Fibroblast of villous mesenchyme (primary cell): ENCODE measurements at regions not wholly inside any gene's neighbourhood (a gene's known extent, or its start where the extent isn't known, plus 50 kb on each side); places are given as distances from the start of the nearest gene placed in this dataset.

ENCODE experiments used
- DNase-seq: peaks from one replicate; pipeline ENCODE4 v3.0.0-alpha.2; 2010; ENCODE audit warnings: low read depth
- H3K4me3 ChIP-seq: 2 replicates; pipeline ENCODE4 v1.5.1; 2011; ENCODE audit warnings: low read depth, mild to moderate bottlenecking, low read length
- CTCF ChIP-seq: IDR thresholded peaks from 2 replicates; pipeline ENCODE4 v1.5.1; 2012; ENCODE audit warnings: low read depth, mild to moderate bottlenecking, low read length; ENCODE audit not compliant: insufficient read depth

DNA sequence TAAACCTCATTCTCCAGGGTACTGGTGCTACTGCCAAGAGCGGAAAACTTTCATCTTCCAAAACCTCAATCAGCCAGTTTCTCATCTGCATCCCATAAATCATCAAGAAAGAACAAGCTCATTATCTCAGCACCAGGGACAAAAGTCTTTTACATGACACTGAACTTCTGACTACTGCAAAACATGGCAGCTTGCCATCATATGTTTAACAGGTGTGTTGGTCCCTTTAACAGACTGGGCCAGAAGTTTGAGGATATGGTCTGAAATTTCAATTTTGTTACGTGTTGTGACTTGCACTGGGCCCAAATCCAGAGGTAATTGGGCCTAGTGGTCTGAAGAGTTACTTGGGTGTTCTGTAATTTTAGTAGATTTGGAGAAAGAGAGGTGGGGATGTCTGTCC lies 305.4 kb upstream of the SEL1L start:
- TF ChIP-seq CTCF = no peak
- DNase-seq = no peak
- H3K4me3 ChIP-seq = no peak overlapping the region

GRCh38 chr14:81841346-81841745 lies 307.7 kb upstream of the SEL1L start:
- DNase-seq = no peak
- TF ChIP-seq CTCF = no peak
- H3K4me3 ChIP-seq = no peak overlapping the region

- no peak for DNase-seq
- TF ChIP-seq CTCF = no peak
- no peak overlapping the region for H3K4me3 ChIP-seq
Measured at GRCh38 chr14:81849714-81850113, 316.1 kb upstream of the SEL1L start.

DNA sequence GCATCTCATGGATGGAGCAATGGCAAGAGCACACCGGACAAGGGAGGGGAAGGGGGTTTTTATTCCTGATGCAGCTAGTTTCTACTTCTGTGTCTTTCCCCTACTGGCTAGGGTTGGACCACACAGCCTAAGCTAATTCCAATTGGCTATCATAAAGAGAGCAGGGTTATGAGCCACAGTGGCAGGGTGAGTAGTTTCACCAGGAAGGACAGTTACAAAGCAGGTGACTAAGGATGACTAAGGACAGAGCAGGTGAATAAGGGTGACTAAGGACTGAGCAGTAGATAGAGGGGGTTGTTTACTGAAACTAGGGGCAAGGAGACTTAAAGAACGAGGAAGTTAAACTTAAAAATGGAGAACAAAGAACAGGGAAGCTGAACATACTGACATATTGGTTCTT lies 321.4 kb upstream of the SEL1L start:
- H3K4me3 ChIP-seq = no peak overlapping the region
- no peak for DNase-seq
- no peak for TF ChIP-seq CTCF

DNA sequence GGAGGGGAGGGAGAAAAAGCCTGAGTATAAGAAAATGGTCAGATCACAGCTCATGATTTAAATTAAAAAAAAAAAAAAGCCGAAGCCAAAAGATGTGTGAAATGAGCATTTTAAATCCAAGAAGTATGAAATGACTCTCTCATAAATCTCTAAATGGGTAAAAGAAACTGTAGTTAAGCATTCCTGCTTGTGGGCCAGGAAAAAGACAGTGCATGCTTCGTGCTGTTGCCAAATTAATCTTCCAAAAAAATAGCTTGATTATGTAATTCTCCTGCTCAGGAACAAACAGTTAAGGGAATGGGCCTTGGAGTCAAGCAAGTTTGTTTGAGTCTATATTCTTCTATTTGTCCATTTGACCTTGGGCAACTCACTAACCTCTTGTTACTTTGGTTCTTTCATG lies 325.4 kb upstream of the SEL1L start:
- no peak for DNase-seq
- TF ChIP-seq CTCF = no peak
- no peak overlapping the region for H3K4me3 ChIP-seq

DNA sequence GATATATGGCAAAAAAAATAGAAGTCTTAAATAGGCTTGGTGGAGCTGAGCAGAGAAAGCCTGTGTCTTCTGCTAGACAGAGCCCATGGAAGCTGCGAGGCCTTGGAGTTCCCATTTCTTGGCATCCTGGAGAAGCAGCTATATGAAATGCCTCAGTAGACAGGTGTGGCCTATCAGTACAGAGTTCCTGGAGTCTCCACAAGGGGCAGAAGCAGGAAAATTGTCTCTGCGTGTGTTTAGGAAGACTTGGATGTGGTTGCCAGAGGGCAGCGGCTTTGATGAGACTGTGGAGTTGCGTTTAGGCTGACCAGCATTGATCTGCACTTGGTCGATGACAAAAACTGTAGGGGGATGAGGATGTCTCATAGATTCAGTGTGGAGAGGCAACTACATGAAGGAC lies 334.5 kb upstream of the SEL1L start:
- no peak overlapping the region for H3K4me3 ChIP-seq
- no peak for DNase-seq
- no peak for TF ChIP-seq CTCF

- DNase-seq = no peak
- no peak for TF ChIP-seq CTCF
- no peak overlapping the region for H3K4me3 ChIP-seq
Measured at GRCh38 chr14:81871706-81872105, 338.1 kb upstream of the SEL1L start.
